Psoas muscle (tissue), 7 donors: ENCODE measurements at regions not wholly inside any gene's neighbourhood (a gene's known extent, or its start where the extent isn't known, plus 50 kb on each side); places are given as distances from the start of the nearest gene placed in this dataset.

Source experiments
- ATAC-seq, 4 donors: fragments of 200-7000 bp; cut with Tn5 transposase; one replicate each; pipeline ENCODE4 v1.9.1; 2020; ENCODE audit warnings: moderate library complexity in 3 of 4, mild to moderate bottlenecking in 2 of 4
- DNase-seq, 2 donors: peaks; one replicate each; pipeline ENCODE4 v3.0.0-alpha.2; 2020
- H3K27ac ChIP-seq: fragments of 200-600 bp; one replicate; pipeline ENCODE4 v1.8.0; 2022
- H3K27me3 ChIP-seq, 3 donors: fragments of 200-600 bp in 1 of 3; one replicate each; pipeline versions ENCODE4 v1.6.1 to v1.8.0; 2013 to 2022; ENCODE audit warnings: low read length in 2 of 3, mild to moderate bottlenecking in 2 of 3, moderate library complexity in 1 of 3; ENCODE audit not compliant: insufficient read depth in 3 of 3
- H3K36me3 ChIP-seq, 2 donors: fragments of 200-600 bp in 1 of 2; one replicate each; pipeline versions ENCODE4 v1.6.1 to v1.8.0; 2013 to 2022; ENCODE audit warnings: low read depth in 1 of 2, mild to moderate bottlenecking in 1 of 2, moderate library complexity in 1 of 2; ENCODE audit not compliant: insufficient read depth in 1 of 2
- H3K4me1 ChIP-seq: fragments of 200-600 bp; one replicate; pipeline ENCODE4 v1.8.0; 2022
- H3K4me3 ChIP-seq: fragments of 200-600 bp; one replicate; pipeline ENCODE4 v1.8.0; 2022; ENCODE audit warnings: mild to moderate bottlenecking
- H3K9me3 ChIP-seq: fragments of 200-600 bp; one replicate; pipeline ENCODE4 v1.8.0; 2022
- CTCF ChIP-seq: fragments of 200-600 bp; IDR thresholded peaks from one replicate; pipeline ENCODE4 v1.8.0; 2022; ENCODE audit warnings: antibody characterized with exemption
- WGBS, 3 donors: extraction: QIAGEN DNeasy Blood & Tissue Kit; methylation state at CpG; one replicate each; pipeline versions ENCODE4 v1.1.6 to v1.1.7; 2013; 5-methylcytosine and 5-hydroxymethylcytosine counted together
- intact Hi-C, 2 donors: fragments of 100-400 bp; cut with DNase I; formaldehyde crosslinking; loops; one replicate each; pipeline versions ENCODE4 v1.11.0 to v1.14.2; 2022
- donor health status: healthy with polysubstance abuse.
- donor health status: DM: no; HTN: no; CAD: no; lungs with moderate emphysema.
- donor health status: Bipolar disorder and iron deficiency.
- donor health status: healthy.
- donor health status: DM: yes; HTN: yes; CAD: no.
- donor health status: DM: no; HTN: no; CAD: no.
- donor health status: DM: yes; HTN: yes; CAD: no.

- Histone ChIP-seq H3K27me3 (peaks cover 0 to 2% (median 0%) of the 10 kb centered on the region in 3 donors), H3K27ac (no peak overlapping the region), H3K4me3 (no peak overlapping the region), H3K4me1 (no peaks in the 10 kb centered on the region), H3K36me3 (no peaks in the 10 kb centered on the region), H3K9me3 (no peaks in the 10 kb centered on the region)
- intact Hi-C loops, result no loop called here
- TF ChIP-seq CTCF, result no peak
- ATAC-seq (no peak), DNase-seq (no peak)
- 53 to 62% (median 56%) methylated on average over 4 of the region's 4 CpGs for WGBS, 3 donors
Observed at GRCh38 chr9:4435197-4435596, 55.1 kb upstream of the SLC1A1 start.

GRCh38 chr9:4433379-4433778 is 56.9 kb upstream of the SLC1A1 start:
- Histone ChIP-seq H3K4me3 (no peak overlapping the region), H3K36me3 (no peaks in the 10 kb centered on the region), H3K9me3 (no peaks in the 10 kb centered on the region), H3K27ac (no peak overlapping the region), H3K4me1 (no peaks in the 10 kb centered on the region), H3K27me3 (peaks cover 0 to 2% (median 0%) of the 10 kb centered on the region in 3 donors)
- WGBS, 3 donors, result 87 to 90% (median 90%) methylated on average over 4 of the region's 4 CpGs
- intact Hi-C loops, result no loop called here
- no peak for TF ChIP-seq CTCF
- ATAC-seq (no peak), DNase-seq (no peak)

- Histone ChIP-seq H3K9me3 (no peaks in the 10 kb centered on the region), H3K27me3 (peaks cover 0 to 2% (median 0%) of the 10 kb centered on the region in 3 donors), H3K27ac (no peak overlapping the region), H3K4me3 (no peak overlapping the region), H3K36me3 (no peaks in the 10 kb centered on the region), H3K4me1 (no peaks in the 10 kb centered on the region)
- WGBS, 3 donors, result 61 to 65% (median 63%) methylated on average over 3 of the region's 3 CpGs
- intact Hi-C loops, result no loop called here
- ATAC-seq (no peak), DNase-seq (no peak)
- TF ChIP-seq CTCF, result no peak
Observed at GRCh38 chr9:4430432-4431261, 59.6 kb upstream of the SLC1A1 start.

- intact Hi-C loops, result no loop called here
- no peak overlapping the region for H3K4me3 ChIP-seq
- 83 to 89% (median 84%) methylated on average over 4 of the region's 4 CpGs for WGBS, 3 donors
- no peaks in the 10 kb centered on the region for H3K9me3 ChIP-seq
- H3K27ac ChIP-seq, result no peak overlapping the region
- DNase-seq (no peak), ATAC-seq (no peak)
- no peaks in the 10 kb centered on the region for H3K27me3 ChIP-seq
- H3K36me3 ChIP-seq, result no peaks in the 10 kb centered on the region
- no peak for TF ChIP-seq CTCF
- H3K4me1 ChIP-seq, result no peaks in the 10 kb centered on the region
Observed at GRCh38 chr9:4425319-4426045, 64.8 kb upstream of the SLC1A1 start.
